ENCODE measurements at regions not wholly inside any gene's neighbourhood (a gene's known extent, or its start where the extent isn't known, plus 50 kb on each side); places are given as distances from the start of the nearest gene placed in this dataset.

- no peaks in the 10 kb centered on the region for H3K4me1 ChIP-seq (ENCODE audit: control insufficient read depth in 1 of 2, insufficient read depth in 2 of 2, low read length in 2 of 2)
- 80 to 89% methylated on average over 2 of the region's 2 CpGs for WGBS, 2 donors
- no peaks in the 10 kb centered on the region for H3K9me3 ChIP-seq (ENCODE audit: control insufficient read depth, low read length)
- H3K27me3 ChIP-seq (ENCODE audit: control insufficient read depth in 1 of 2, insufficient read depth in 2 of 2, low read length in 1 of 2): no peaks in the 10 kb centered on the region
- no peak overlapping the region for H3K4me3 ChIP-seq (ENCODE audit: low read length in 2 of 2)
- H3K36me3 ChIP-seq (ENCODE audit: control insufficient read depth in 1 of 2, insufficient read depth in 2 of 2, low read length in 1 of 2): no peaks in the 10 kb centered on the region
- DNase-seq (no peak), ATAC-seq (ENCODE audit: low FRiP score) (no peak)
- H3K27ac ChIP-seq (ENCODE audit: low read depth in 1 of 2, low read length in 2 of 2): no peak overlapping the region
- intact Hi-C loops (cut with DNase I): no loop called here
Observed at GRCh38 chr1:164930241-164930640, 371.3 kb downstream of the PBX1 start.

GRCh38 chr1:164928232-164928812 is 369.3 kb downstream of the PBX1 start:
- DNase-seq (no peak), ATAC-seq (ENCODE audit: low FRiP score) (no peak)
- Histone ChIP-seq H3K4me3 (ENCODE audit: low read length in 2 of 2) (no peak overlapping the region), H3K27me3 (ENCODE audit: control insufficient read depth in 1 of 2, insufficient read depth in 2 of 2, low read length in 1 of 2) (no peaks in the 10 kb centered on the region), H3K9me3 (ENCODE audit: control insufficient read depth, low read length) (no peaks in the 10 kb centered on the region), H3K27ac (ENCODE audit: low read depth in 1 of 2, low read length in 2 of 2) (no peak overlapping the region), H3K4me1 (ENCODE audit: control insufficient read depth in 1 of 2, insufficient read depth in 2 of 2, low read length in 2 of 2) (no peaks in the 10 kb centered on the region), H3K36me3 (ENCODE audit: control insufficient read depth in 1 of 2, insufficient read depth in 2 of 2, low read length in 1 of 2) (no peaks in the 10 kb centered on the region)
- intact Hi-C loops (cut with DNase I): no loop called here
- 76% methylated on average over 6 of the region's 6 CpGs for WGBS, 2 donors

- Histone ChIP-seq H3K36me3 (ENCODE audit: control insufficient read depth in 1 of 2, insufficient read depth in 2 of 2, low read length in 1 of 2) (no peaks in the 10 kb centered on the region), H3K27me3 (ENCODE audit: control insufficient read depth in 1 of 2, insufficient read depth in 2 of 2, low read length in 1 of 2) (no peaks in the 10 kb centered on the region), H3K4me1 (ENCODE audit: control insufficient read depth in 1 of 2, insufficient read depth in 2 of 2, low read length in 2 of 2) (no peaks in the 10 kb centered on the region), H3K27ac (ENCODE audit: low read depth in 1 of 2, low read length in 2 of 2) (no peak overlapping the region), H3K4me3 (ENCODE audit: low read length in 2 of 2) (no peak overlapping the region), H3K9me3 (ENCODE audit: control insufficient read depth, low read length) (no peaks in the 10 kb centered on the region)
- ATAC-seq (ENCODE audit: low FRiP score) (no peak), DNase-seq (no peak)
- intact Hi-C loops (cut with DNase I): no loop called here
- WGBS, 2 donors: 65 to 71% methylated on average over 2 of the region's 2 CpGs
Observed at GRCh38 chr1:164926107-164926506, 367.1 kb downstream of the PBX1 start.

- no peak overlapping the region for H3K4me3 ChIP-seq (ENCODE audit: low read length in 2 of 2)
- H3K27ac ChIP-seq (ENCODE audit: low read depth in 1 of 2, low read length in 2 of 2): no peak overlapping the region
- intact Hi-C loops (cut with DNase I): no loop called here
- no peaks in the 10 kb centered on the region for H3K9me3 ChIP-seq (ENCODE audit: control insufficient read depth, low read length)
- H3K27me3 ChIP-seq (ENCODE audit: control insufficient read depth in 1 of 2, insufficient read depth in 2 of 2, low read length in 1 of 2): no peaks in the 10 kb centered on the region
- no peaks in the 10 kb centered on the region for H3K36me3 ChIP-seq (ENCODE audit: control insufficient read depth in 1 of 2, insufficient read depth in 2 of 2, low read length in 1 of 2)
- ATAC-seq (ENCODE audit: low FRiP score) (no peak), DNase-seq (no peak)
- no peaks in the 10 kb centered on the region for H3K4me1 ChIP-seq (ENCODE audit: control insufficient read depth in 1 of 2, insufficient read depth in 2 of 2, low read length in 2 of 2)
Observed at GRCh38 chr1:164922585-164922984, 363.6 kb downstream of the PBX1 start.

DNA sequence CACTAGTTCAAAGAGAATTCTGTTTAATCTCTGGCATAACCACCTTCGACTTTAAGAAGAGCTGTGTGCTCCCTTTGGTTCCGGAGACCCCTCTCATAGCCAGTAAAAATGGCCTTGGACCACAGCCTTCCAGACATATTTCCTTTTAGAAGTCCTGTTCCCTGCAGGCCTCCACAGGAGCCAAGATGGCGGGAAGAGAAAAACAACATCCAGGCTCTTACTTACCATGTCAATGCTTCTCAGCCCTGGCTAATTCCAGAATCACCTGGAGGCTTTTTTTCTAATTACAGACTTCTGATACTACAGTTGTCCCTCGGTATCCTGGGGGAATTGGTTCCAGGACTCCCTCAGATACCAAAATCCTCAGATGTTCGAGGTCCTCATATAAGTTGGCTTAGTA is 362.5 kb downstream of the PBX1 start:
- H3K27me3 ChIP-seq (ENCODE audit: control insufficient read depth in 1 of 2, insufficient read depth in 2 of 2, low read length in 1 of 2): no peaks in the 10 kb centered on the region
- no peak overlapping the region for H3K27ac ChIP-seq (ENCODE audit: low read depth in 1 of 2, low read length in 2 of 2)
- H3K4me1 ChIP-seq (ENCODE audit: control insufficient read depth in 1 of 2, insufficient read depth in 2 of 2, low read length in 2 of 2): no peaks in the 10 kb centered on the region
- no peak overlapping the region for H3K4me3 ChIP-seq (ENCODE audit: low read length in 2 of 2)
- intact Hi-C loops (cut with DNase I): no loop called here
- no peaks in the 10 kb centered on the region for H3K9me3 ChIP-seq (ENCODE audit: control insufficient read depth, low read length)
- no peaks in the 10 kb centered on the region for H3K36me3 ChIP-seq (ENCODE audit: control insufficient read depth in 1 of 2, insufficient read depth in 2 of 2, low read length in 1 of 2)
- WGBS, 2 donors: 85 to 87% methylated on average over 5 of the region's 5 CpGs
- DNase-seq (no peak), ATAC-seq (ENCODE audit: low FRiP score) (no peak)

DNA sequence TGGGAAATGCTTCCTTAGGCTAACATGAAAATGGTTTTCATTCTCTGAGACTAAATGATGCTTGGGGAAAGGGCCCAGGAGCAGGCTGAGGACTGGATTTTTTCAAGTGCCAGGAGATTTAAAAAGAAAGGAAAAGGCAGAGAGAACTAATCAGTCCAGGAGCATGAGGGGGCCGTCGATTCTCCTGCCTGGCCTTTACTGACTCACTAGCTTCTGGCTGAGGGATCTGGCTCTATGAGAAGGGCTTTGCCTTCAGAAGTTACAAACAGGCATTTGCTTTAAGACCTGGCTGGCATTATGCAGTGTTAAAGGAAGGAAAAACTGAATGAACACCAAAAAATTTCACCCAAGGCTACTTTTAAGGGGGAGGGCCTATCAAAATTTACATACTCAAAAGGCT is 359.2 kb downstream of the PBX1 start:
- 22 to 35% methylated on average over 2 of the region's 2 CpGs for WGBS, 2 donors
- Histone ChIP-seq H3K4me1 (ENCODE audit: control insufficient read depth in 1 of 2, insufficient read depth in 2 of 2, low read length in 2 of 2) (no peaks in the 10 kb centered on the region), H3K4me3 (ENCODE audit: low read length in 2 of 2) (no peak overlapping the region), H3K36me3 (ENCODE audit: control insufficient read depth in 1 of 2, insufficient read depth in 2 of 2, low read length in 1 of 2) (no peaks in the 10 kb centered on the region), H3K27me3 (ENCODE audit: control insufficient read depth in 1 of 2, insufficient read depth in 2 of 2, low read length in 1 of 2) (no peaks in the 10 kb centered on the region), H3K9me3 (ENCODE audit: control insufficient read depth, low read length) (no peaks in the 10 kb centered on the region), H3K27ac (ENCODE audit: low read depth in 1 of 2, low read length in 2 of 2) (no peak overlapping the region)
- DNase-seq (no peak), ATAC-seq (ENCODE audit: low FRiP score) (no peak)
- intact Hi-C loops (cut with DNase I): no loop called here

DNA sequence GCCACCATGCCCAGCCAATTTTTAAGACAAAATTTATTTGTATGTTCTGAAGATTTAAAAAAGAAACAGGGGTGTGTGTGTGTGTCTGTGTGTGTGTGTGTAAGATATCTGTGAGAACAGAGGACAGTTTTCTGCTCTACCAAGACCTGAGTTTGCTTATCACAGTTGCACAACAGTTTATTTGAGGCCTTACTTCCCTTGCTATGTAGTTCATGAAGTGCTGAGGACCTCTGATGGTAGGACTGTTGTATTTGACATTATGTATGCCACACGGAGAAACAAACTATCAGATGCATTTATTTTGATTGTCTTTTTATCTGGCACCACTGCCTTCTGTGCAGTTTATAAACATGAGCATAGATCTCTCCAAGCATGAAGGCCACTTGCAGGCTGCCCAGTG is 355.2 kb downstream of the PBX1 start:
- no peaks in the 10 kb centered on the region for H3K4me1 ChIP-seq (ENCODE audit: control insufficient read depth in 1 of 2, insufficient read depth in 2 of 2, low read length in 2 of 2)
- no peak overlapping the region for H3K4me3 ChIP-seq (ENCODE audit: low read length in 2 of 2)
- H3K9me3 ChIP-seq (ENCODE audit: control insufficient read depth, low read length): no peaks in the 10 kb centered on the region
- 13 to 14% methylated on average over 1 of the region's 1 CpG for WGBS, 2 donors
- H3K36me3 ChIP-seq (ENCODE audit: control insufficient read depth in 1 of 2, insufficient read depth in 2 of 2, low read length in 1 of 2): no peaks in the 10 kb centered on the region
- intact Hi-C loops (cut with DNase I): no loop called here
- DNase-seq: no peak
- peak; percentile 75 for ATAC-seq (ENCODE audit: low FRiP score)
- no peak overlapping the region for H3K27ac ChIP-seq (ENCODE audit: low read depth in 1 of 2, low read length in 2 of 2)
- H3K27me3 ChIP-seq (ENCODE audit: control insufficient read depth in 1 of 2, insufficient read depth in 2 of 2, low read length in 1 of 2): no peaks in the 10 kb centered on the region

- no peaks in the 10 kb centered on the region for H3K27me3 ChIP-seq (ENCODE audit: control insufficient read depth in 1 of 2, insufficient read depth in 2 of 2, low read length in 1 of 2)
- peak; percentile 33 for ATAC-seq (ENCODE audit: low FRiP score)
- DNase-seq: no peak
- no peak overlapping the region for H3K27ac ChIP-seq (ENCODE audit: low read depth in 1 of 2, low read length in 2 of 2)
- H3K4me1 ChIP-seq (ENCODE audit: control insufficient read depth in 1 of 2, insufficient read depth in 2 of 2, low read length in 2 of 2): no peaks in the 10 kb centered on the region
- H3K4me3 ChIP-seq (ENCODE audit: low read length in 2 of 2): no peak overlapping the region
- 89 to 93% methylated on average over 8 of the region's 8 CpGs for WGBS, 2 donors
- no peaks in the 10 kb centered on the region for H3K9me3 ChIP-seq (ENCODE audit: control insufficient read depth, low read length)
- no peaks in the 10 kb centered on the region for H3K36me3 ChIP-seq (ENCODE audit: control insufficient read depth in 1 of 2, insufficient read depth in 2 of 2, low read length in 1 of 2)
- intact Hi-C loops (cut with DNase I): no loop called here
Observed at GRCh38 chr1:164912290-164912689, 353.3 kb downstream of the PBX1 start.

- Histone ChIP-seq H3K27me3 (ENCODE audit: control insufficient read depth in 1 of 2, insufficient read depth in 2 of 2, low read length in 1 of 2) (no peaks in the 10 kb centered on the region), H3K4me3 (ENCODE audit: low read length in 2 of 2) (no peak overlapping the region), H3K4me1 (ENCODE audit: control insufficient read depth in 1 of 2, insufficient read depth in 2 of 2, low read length in 2 of 2) (no peaks in the 10 kb centered on the region), H3K36me3 (ENCODE audit: control insufficient read depth in 1 of 2, insufficient read depth in 2 of 2, low read length in 1 of 2) (no peaks in the 10 kb centered on the region), H3K27ac (ENCODE audit: low read depth in 1 of 2, low read length in 2 of 2) (no peak overlapping the region), H3K9me3 (ENCODE audit: control insufficient read depth, low read length) (no peaks in the 10 kb centered on the region)
- no peak for ATAC-seq (ENCODE audit: low FRiP score)
- no peak for DNase-seq
- intact Hi-C loops (cut with DNase I): no loop called here
- 85 to 88% methylated on average over 2 of the region's 2 CpGs for whole genome bisulfite sequencing, 2 donors
Observed at GRCh38 chr1:164910671-164911070, 351.7 kb downstream of the PBX1 start.

All from aorta (tissue), 5 donors.